ENCODE measurements at regions not wholly inside any gene's neighbourhood (a gene's known extent, or its start where the extent isn't known, plus 50 kb on each side); places are given as distances from the start of the nearest gene placed in this dataset.

DNA sequence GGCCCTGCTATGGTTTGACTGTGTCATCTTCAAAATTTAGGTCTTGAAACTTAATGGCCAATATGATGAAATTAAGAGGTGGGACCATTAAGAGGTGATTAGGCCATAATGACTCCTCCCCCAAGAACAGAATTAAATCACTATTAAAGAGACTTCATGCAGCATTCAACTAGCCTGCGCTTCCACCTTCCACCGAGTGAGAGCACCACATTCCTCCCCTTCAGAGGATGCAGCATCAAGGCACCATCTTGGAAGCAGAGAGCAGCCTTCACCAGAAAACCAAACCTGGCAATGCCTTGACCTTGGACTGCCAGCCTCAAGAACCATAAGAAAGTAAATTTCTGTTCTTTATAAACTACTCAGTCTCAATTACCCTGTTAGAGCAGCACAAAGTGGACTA lies 371.1 kb upstream of the NFE2L3 start:
- Histone ChIP-seq H3K4me3 (no peak overlapping the region), H3K4me1 (ENCODE audit: low read depth) (no peaks in the 10 kb centered on the region), H3K9me3 (no peaks in the 10 kb centered on the region), H3K36me3 (ENCODE audit: low read depth) (no peaks in the 10 kb centered on the region)
- no peak for DNase-seq
- TF ChIP-seq, protein P1, sequence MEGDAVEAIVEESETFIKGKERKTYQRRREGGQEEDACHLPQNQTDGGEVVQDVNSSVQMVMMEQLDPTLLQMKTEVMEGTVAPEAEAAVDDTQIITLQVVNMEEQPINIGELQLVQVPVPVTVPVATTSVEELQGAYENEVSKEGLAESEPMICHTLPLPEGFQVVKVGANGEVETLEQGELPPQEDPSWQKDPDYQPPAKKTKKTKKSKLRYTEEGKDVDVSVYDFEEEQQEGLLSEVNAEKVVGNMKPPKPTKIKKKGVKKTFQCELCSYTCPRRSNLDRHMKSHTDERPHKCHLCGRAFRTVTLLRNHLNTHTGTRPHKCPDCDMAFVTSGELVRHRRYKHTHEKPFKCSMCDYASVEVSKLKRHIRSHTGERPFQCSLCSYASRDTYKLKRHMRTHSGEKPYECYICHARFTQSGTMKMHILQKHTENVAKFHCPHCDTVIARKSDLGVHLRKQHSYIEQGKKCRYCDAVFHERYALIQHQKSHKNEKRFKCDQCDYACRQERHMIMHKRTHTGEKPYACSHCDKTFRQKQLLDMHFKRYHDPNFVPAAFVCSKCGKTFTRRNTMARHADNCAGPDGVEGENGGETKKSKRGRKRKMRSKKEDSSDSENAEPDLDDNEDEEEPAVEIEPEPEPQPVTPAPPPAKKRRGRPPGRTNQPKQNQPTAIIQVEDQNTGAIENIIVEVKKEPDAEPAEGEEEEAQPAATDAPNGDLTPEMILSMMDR (IDR thresholded peaks at IDR 0.05): no peak
- ATAC-seq: no peak
- intact Hi-C loops (cut with DNase I, micrococcal nuclease): no loop called here

DNA sequence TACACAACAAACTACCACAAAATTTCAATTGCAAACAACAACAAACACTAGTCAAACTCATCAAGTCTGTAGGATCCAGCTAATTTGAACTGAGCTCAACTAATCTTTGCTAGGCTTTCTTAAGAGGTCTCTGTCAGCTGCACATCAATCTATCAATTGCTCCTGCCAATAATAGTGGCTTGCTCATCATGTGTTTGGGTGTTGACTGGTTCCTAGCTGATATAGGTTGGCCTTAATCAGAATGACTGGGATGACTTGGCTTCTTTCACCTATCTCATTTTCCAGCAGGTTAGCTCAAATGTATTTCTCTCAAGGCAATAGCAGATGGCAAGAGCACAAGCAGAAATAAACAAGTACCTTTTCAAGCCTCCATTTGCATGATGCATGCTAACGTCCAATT lies 370.3 kb upstream of the NFE2L3 start:
- no peak for DNase-seq
- no peaks in the 10 kb centered on the region for H3K9me3 ChIP-seq
- H3K4me3 ChIP-seq: no peak overlapping the region

DNA sequence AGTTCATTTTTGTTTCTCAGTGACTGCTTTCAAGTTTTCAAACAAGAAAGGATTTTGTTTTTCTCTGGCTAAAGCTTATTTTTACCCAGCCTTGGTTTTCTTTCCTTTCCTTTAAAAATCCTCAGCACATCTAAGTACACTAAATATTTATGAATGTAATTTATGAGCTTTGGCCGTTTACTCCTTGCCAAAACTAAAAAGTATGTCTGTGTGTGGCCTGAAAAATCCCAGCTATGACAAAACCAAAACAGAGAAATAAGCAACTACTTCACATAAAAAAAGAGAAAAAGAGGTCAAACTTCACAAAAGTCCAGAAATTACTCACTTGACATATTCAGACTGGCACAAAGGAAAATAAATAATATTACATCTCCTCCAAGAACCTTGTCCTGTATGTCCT lies 365.1 kb upstream of the NFE2L3 start:
- no peak for ATAC-seq
- Histone ChIP-seq H3K9me3 (no peaks in the 10 kb centered on the region), H3K36me3 (ENCODE audit: low read depth) (no peaks in the 10 kb centered on the region), H3K4me3 (no peak overlapping the region), H3K4me1 (ENCODE audit: low read depth) (no peaks in the 10 kb centered on the region)
- TF ChIP-seq, protein P1 (IDR thresholded peaks at IDR 0.05): no peak
- DNase-seq: no peak
- intact Hi-C loops (cut with DNase I, micrococcal nuclease): no loop called here

More for the DNA sequence above, 370.3 kb upstream of the NFE2L3 start:
- no peaks in the 10 kb centered on the region for H3K36me3 ChIP-seq (ENCODE audit: low read depth)
- ATAC-seq: no peak
- H3K4me1 ChIP-seq (ENCODE audit: low read depth): no peaks in the 10 kb centered on the region
- TF ChIP-seq, protein P1 (IDR thresholded peaks at IDR 0.05): no peak
- intact Hi-C loops (cut with DNase I, micrococcal nuclease): no loop called here

DNA sequence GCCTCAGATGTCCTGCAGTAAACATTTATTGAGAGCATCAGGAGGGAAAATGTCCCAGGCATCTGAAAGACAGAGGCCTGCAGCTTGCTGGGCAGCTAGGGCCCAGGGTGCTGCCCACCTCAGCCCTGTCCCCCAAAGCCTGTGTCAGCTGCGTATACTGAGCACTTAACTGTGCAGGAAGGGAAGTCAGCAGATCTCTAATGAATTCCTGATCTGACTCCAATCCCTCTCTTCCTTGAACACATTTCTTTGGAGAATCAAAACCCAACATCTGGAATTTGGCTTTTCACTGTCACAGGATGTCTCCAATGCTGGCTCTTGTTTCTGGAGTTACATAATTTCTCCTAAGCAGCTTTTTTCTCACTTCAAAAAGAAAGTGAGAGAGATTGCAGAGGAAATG lies 364.7 kb upstream of the NFE2L3 start:
- intact Hi-C loops (cut with DNase I, micrococcal nuclease): no loop called here
- Histone ChIP-seq H3K4me1 (ENCODE audit: low read depth) (no peaks in the 10 kb centered on the region), H3K9me3 (no peaks in the 10 kb centered on the region), H3K36me3 (ENCODE audit: low read depth) (no peaks in the 10 kb centered on the region), H3K4me3 (no peak overlapping the region)
- TF ChIP-seq, protein P1 (IDR thresholded peaks at IDR 0.05): no peak
- no peak for DNase-seq
- no peak for ATAC-seq

DNA sequence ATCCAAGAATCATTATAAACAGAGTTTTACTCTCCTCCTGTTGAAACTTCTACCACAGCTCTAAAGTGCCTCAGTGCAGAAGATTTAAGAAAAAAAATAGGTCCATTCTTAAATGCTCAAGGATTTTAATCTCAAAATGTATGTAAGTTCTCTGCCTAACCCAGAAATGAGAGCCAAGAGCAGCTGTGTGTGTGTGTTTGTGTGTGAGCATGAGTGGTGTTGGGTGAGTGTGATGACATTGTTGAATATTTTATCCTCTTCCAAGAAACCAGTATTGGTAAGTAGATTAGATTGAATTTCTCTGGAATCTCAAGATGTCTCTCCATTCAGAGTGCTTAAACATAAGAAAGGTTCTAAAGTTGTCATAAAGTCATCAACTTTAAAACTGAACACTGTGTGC lies 363.6 kb upstream of the NFE2L3 start:
- no peak for ATAC-seq
- Histone ChIP-seq H3K4me1 (ENCODE audit: low read depth) (no peaks in the 10 kb centered on the region), H3K4me3 (no peak overlapping the region), H3K9me3 (no peaks in the 10 kb centered on the region), H3K36me3 (ENCODE audit: low read depth) (no peaks in the 10 kb centered on the region)
- TF ChIP-seq, protein P1 (IDR thresholded peaks at IDR 0.05): no peak
- DNase-seq: no peak
- intact Hi-C loops (cut with DNase I, micrococcal nuclease): no loop called here

DNA sequence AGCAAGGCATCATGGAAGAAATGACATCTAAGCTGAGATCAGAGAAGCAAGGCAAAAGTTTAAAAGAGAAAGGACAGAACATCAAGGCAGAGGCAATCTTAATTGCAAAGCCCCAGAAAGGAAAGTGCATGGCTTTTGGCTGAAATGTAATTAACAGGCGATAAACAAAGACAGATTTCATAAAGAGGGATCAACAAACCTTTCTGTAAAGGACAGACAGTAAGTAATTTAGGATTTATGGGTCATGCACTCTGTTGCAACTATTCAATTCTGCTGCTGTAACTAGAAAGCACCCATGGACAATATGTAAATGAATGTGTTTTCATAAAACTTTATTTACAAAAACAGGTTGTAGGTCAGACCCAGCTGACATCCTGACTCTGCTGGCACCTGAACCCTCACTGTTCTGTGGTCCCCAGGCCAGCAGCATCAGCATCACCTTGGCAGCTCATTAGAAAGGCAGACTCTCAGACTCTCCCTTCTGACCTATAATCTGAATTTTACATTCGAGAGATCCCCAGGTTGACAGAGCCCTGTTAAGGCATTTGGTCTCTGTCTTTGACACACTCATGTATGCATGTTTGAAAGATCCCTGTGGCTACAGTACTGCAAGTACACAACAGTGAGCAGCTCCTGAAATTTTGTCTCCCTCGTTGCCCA lies 362.9 kb upstream of the NFE2L3 start:
- H3K36me3 ChIP-seq (ENCODE audit: low read depth): no peaks in the 10 kb centered on the region
- TF ChIP-seq, protein P1 (IDR thresholded peaks at IDR 0.05): no peak
- no peaks in the 10 kb centered on the region for H3K4me1 ChIP-seq (ENCODE audit: low read depth)
- no peak for ATAC-seq
- intact Hi-C loops (cut with DNase I, micrococcal nuclease): no loop called here
- H3K4me3 ChIP-seq: no peak overlapping the region
- H3K9me3 ChIP-seq: no peaks in the 10 kb centered on the region
- DNase-seq: no peak
